GM06990 (cell line): ENCODE measurements at regions not wholly inside any gene's neighbourhood (a gene's known extent, or its start where the extent isn't known, plus 50 kb on each side); places are given as distances from the start of the nearest gene placed in this dataset.

Experiments used
- DNase-seq: peaks from one replicate; pipeline ENCODE4 v3.0.0-alpha.2; 2011; ENCODE audit not compliant: insufficient read length; ENCODE audit errors: extremely low read depth
- H3K27me3 ChIP-seq: replicated peaks from 2 replicates; pipeline ENCODE4 v1.6.0; 2011; ENCODE audit warnings: low read length; ENCODE audit not compliant: control insufficient read depth, insufficient read depth
- H3K36me3 ChIP-seq: 2 replicates; pipeline ENCODE4 v1.5.1; 2011; ENCODE audit warnings: low read length; ENCODE audit not compliant: control insufficient read depth, insufficient read depth
- H3K4me3 ChIP-seq: replicated peaks from 2 replicates; pipeline ENCODE4 v1.5.1; 2011; ENCODE audit warnings: low read depth, mild to moderate bottlenecking, control low read depth, low read length
- CTCF ChIP-seq: IDR thresholded peaks from 2 replicates; pipeline ENCODE4 v1.5.1; 2011; ENCODE audit warnings: low read length, control low read depth, mild to moderate bottlenecking, inconsistent platforms; ENCODE audit not compliant: insufficient read depth, poor library complexity, severe bottlenecking

GRCh38 chr5:92126182-92126581, 743.1 kb upstream of the ARRDC3 start:
- no peak for TF ChIP-seq CTCF
- Histone ChIP-seq H3K27me3 (no peaks in the 10 kb centered on the region), H3K4me3 (no peak overlapping the region), H3K36me3 (no peaks in the 10 kb centered on the region)
- DNase-seq = no peak

GRCh38 chr5:92119110-92119509, 736.0 kb upstream of the ARRDC3 start:
- H3K36me3 ChIP-seq = no peaks in the 10 kb centered on the region
- no peak for TF ChIP-seq CTCF
- no peaks in the 10 kb centered on the region for H3K27me3 ChIP-seq
- DNase-seq = no peak
- H3K4me3 ChIP-seq = no peak overlapping the region

GRCh38 chr5:92106808-92107207, 723.7 kb upstream of the ARRDC3 start:
- no peaks in the 10 kb centered on the region for H3K27me3 ChIP-seq

GRCh38 chr5:92104126-92104525, 721.0 kb upstream of the ARRDC3 start:
- Histone ChIP-seq H3K27me3 (no peaks in the 10 kb centered on the region), H3K4me3 (no peak overlapping the region), H3K36me3 (no peaks in the 10 kb centered on the region)
- no peak for DNase-seq
- TF ChIP-seq CTCF = no peak

More at GRCh38 chr5:92106808-92107207, 723.7 kb upstream of the ARRDC3 start:
- DNase-seq = no peak
- TF ChIP-seq CTCF = no peak
- Histone ChIP-seq H3K4me3 (no peak overlapping the region), H3K36me3 (no peaks in the 10 kb centered on the region)

GRCh38 chr5:92102313-92102712, 719.2 kb upstream of the ARRDC3 start:
- DNase-seq = no peak
- Histone ChIP-seq H3K27me3 (no peaks in the 10 kb centered on the region), H3K36me3 (no peaks in the 10 kb centered on the region), H3K4me3 (no peak overlapping the region)
- no peak for TF ChIP-seq CTCF

GRCh38 chr5:92092239-92092638, 709.1 kb upstream of the ARRDC3 start:
- DNase-seq = no peak
- TF ChIP-seq CTCF = no peak
- Histone ChIP-seq H3K4me3 (no peak overlapping the region), H3K27me3 (no peaks in the 10 kb centered on the region), H3K36me3 (no peaks in the 10 kb centered on the region)
